ENCODE measurements at regions not wholly inside any gene's neighbourhood (a gene's known extent, or its start where the extent isn't known, plus 50 kb on each side); places are given as distances from the start of the nearest gene placed in this dataset.

DNA sequence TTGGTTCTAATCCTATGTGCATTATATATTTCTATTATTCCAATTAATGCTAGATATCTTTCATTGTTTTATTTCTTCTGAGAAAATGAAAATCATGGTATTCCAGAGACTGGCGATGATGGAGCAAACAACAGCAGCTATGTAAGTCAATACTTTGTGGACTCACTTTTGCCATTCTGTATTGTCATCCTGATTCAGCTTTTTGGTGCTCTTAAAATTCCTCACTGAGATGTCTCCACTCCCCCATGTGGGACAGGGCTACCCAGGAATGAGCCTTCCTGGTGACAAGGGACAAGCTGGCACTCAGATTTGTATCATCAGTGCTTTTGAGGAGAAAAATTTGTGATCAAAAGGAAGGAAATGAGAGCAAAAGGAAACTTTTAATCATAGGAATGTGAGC, 56.7 kb upstream of the XCR1 start:
- no peak for TF ChIP-seq CTCF (IDR thresholded peaks at IDR 0.05)
- H3K4me3 ChIP-seq = no peak overlapping the region
- intact Hi-C loops (cut with DNase I) = loop anchor here in 7 of 10 donors (5.0 to 10.0 kb wide), 3 partner anchors 291 to 322 kb away; partner anchors contain the start of gene CCR5 (in 4 of the 7)
- H3K36me3 ChIP-seq = no peaks in the 10 kb centered on the region
- peaks cover 0 to 27% (median 0%) of the 10 kb centered on the region in 9 donors for H3K4me1 ChIP-seq
- DNase-seq = no peak
- ATAC-seq = no peak
- H3K27ac ChIP-seq = no peak overlapping the region
- no peaks in the 10 kb centered on the region for H3K9me3 ChIP-seq
- WGBS, 2 donors = 97 to 98% methylated on average over 1 of the region's 1 CpG
- H3K27me3 ChIP-seq = no peaks in the 10 kb centered on the region

DNA sequence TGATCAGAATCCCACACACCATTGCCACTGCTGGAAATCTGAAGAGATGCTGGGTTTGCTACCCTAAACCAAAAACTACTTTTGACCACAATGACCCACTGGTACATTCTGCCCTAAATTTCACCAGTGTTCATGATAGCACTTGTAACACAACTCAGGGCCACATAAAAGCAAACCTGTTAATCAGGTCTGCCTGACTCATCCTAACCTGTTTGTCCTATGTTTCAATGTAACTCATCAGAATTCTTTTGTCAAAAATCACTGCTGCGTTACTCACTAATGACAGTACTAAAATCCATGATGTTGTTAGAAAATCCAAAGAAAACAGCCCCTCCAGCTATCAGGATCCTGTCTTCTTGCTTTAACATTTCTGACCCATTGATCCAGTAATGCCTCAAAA, 55.6 kb upstream of the XCR1 start:
- Histone ChIP-seq H3K27me3 (no peaks in the 10 kb centered on the region), H3K36me3 (no peaks in the 10 kb centered on the region), H3K9me3 (no peaks in the 10 kb centered on the region), H3K4me3 (no peak overlapping the region), H3K27ac (no peak overlapping the region), H3K4me1 (peaks cover 0 to 23% (median 0%) of the 10 kb centered on the region in 9 donors)
- ATAC-seq = no peak
- intact Hi-C loops (cut with DNase I) = loop anchor here in 7 of 10 donors (5.0 to 10.0 kb wide), 3 partner anchors 292 to 321 kb away; partner anchors contain the start of gene CCR5 (in 4 of the 7)
- no peak for DNase-seq
- TF ChIP-seq CTCF (IDR thresholded peaks at IDR 0.05) = no peak
- WGBS, 2 donors = 93 to 96% methylated on average over 1 of the region's 1 CpG

DNA sequence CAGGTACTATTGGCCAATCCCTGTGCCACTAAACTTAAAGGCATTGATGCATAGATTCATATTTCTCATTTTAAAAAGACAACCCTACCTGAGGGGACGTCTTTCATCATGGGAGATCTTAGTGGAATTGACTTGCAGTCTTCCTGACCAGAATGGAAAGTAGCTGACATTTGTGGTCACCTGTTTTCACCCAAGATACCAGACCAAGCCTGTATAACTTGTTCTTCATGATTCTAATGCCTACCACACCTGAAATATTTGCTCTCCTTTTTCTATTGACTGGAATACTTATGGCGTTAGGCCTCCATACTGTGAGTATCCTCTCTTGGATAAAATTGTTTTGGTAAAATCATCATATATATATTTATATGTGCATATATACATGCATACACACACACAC, 54.7 kb upstream of the XCR1 start:
- Histone ChIP-seq H3K36me3 (no peaks in the 10 kb centered on the region), H3K9me3 (no peaks in the 10 kb centered on the region), H3K27me3 (no peaks in the 10 kb centered on the region), H3K4me1 (peaks cover 0 to 23% (median 0%) of the 10 kb centered on the region in 9 donors), H3K27ac (no peak overlapping the region), H3K4me3 (no peak overlapping the region)
- DNase-seq (no peak), ATAC-seq (no peak)
- WGBS, 2 donors = 84 to 92% methylated on average over 2 of the region's 2 CpGs
- no peak for TF ChIP-seq CTCF (IDR thresholded peaks at IDR 0.05)
- intact Hi-C loops (cut with DNase I) = loop anchor here in 7 of 10 donors (5.0 to 10.0 kb wide), 3 partner anchors 293 to 320 kb away; partner anchors contain the start of gene CCR5 (in 4 of the 7)

DNA sequence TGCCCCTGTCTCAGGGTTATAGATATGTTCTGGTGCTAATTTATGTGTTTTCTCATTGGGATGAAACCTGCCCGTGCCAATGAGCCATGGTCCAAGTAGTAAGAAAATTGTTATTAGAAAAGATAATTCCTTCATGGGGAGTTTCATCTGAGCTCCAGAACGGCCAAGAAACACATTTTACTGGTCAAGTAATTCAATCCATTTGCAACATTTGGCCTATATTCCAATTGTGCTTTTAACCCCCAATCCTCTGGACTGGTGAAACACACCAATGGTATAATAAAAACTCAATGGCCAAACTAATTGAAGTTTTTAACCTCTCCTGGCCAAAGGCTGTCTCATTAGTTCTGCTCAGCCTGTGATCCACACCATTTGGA, 53.7 kb upstream of the XCR1 start:
- no peaks in the 10 kb centered on the region for H3K27me3 ChIP-seq
- DNase-seq (no peak), ATAC-seq (no peak)
- TF ChIP-seq CTCF (IDR thresholded peaks at IDR 0.05) = no peak
- WGBS, 2 donors = 62 to 80% methylated on average over 2 of the region's 2 CpGs
- peaks cover 0 to 21% (median 0%) of the 10 kb centered on the region in 9 donors for H3K4me1 ChIP-seq
- no peaks in the 10 kb centered on the region for H3K36me3 ChIP-seq
- intact Hi-C loops (cut with DNase I) = loop anchor here in 7 of 10 donors (5.0 to 10.0 kb wide), 3 partner anchors 294 to 319 kb away; partner anchors contain the start of gene CCR5 (in 4 of the 7)
- no peaks in the 10 kb centered on the region for H3K9me3 ChIP-seq
- H3K4me3 ChIP-seq = no peak overlapping the region
- H3K27ac ChIP-seq = no peak overlapping the region

Measured in heart right ventricle (tissue), 16 donors.